ENCODE measurements at regions not wholly inside any gene's neighbourhood (a gene's known extent, or its start where the extent isn't known, plus 50 kb on each side); places are given as distances from the start of the nearest gene placed in this dataset.

DNA sequence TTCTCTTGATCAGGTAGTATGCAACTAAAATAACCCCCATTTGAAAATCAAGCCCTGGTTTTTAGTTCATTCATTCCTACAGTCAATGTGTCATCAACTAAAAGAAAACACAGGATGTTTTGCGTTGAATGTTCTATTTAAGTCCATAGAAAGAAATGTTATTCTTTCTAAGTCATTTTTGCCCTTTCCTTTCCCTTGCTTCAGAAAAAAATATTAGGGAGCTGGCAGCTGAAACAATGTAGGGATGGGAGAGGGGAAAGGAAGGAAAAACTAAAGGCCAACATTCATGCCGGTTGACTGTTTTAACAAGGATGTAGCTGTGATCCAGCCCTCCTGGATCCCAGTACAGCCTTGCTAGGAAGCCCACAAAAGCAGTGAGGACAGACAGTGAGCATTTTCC lies 155.1 kb downstream of the BTG1 start:
- DNase-seq: no peak
- H3K9me3 ChIP-seq: no peaks in the 10 kb centered on the region
- H3K27me3 ChIP-seq: no peaks in the 10 kb centered on the region
- H3K4me3 ChIP-seq (ENCODE audit: low read depth, low read length): no peak overlapping the region
- TF ChIP-seq, protein P1, sequence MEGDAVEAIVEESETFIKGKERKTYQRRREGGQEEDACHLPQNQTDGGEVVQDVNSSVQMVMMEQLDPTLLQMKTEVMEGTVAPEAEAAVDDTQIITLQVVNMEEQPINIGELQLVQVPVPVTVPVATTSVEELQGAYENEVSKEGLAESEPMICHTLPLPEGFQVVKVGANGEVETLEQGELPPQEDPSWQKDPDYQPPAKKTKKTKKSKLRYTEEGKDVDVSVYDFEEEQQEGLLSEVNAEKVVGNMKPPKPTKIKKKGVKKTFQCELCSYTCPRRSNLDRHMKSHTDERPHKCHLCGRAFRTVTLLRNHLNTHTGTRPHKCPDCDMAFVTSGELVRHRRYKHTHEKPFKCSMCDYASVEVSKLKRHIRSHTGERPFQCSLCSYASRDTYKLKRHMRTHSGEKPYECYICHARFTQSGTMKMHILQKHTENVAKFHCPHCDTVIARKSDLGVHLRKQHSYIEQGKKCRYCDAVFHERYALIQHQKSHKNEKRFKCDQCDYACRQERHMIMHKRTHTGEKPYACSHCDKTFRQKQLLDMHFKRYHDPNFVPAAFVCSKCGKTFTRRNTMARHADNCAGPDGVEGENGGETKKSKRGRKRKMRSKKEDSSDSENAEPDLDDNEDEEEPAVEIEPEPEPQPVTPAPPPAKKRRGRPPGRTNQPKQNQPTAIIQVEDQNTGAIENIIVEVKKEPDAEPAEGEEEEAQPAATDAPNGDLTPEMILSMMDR (IDR thresholded peaks at IDR 0.05; ENCODE audit: low read depth, low read length): no peak
- no peaks in the 10 kb centered on the region for H3K36me3 ChIP-seq
- H3K4me1 ChIP-seq: peaks cover 17% of the 10 kb centered on the region; the same call in 1 of the 2 replicates

DNA sequence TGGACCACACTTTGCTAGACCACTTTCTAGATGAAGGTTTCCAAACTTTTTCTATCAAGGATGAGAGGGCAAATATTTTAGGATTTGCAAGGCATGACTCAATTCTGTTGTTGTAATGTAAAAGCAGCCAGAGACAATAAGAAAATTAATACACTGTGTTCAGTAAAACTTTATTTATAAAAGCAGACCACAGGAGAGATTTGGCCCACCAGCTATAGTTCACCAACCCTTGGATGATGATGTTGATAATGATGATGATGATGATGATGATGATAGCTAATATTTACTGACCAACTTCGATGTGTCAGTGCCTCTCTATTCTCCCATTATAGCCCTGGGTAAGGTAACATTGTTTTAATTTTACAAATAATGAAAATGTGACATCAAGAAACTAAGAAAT lies 156.5 kb downstream of the BTG1 start:
- no peak overlapping the region for H3K4me3 ChIP-seq (ENCODE audit: low read depth, low read length)
- no peaks in the 10 kb centered on the region for H3K27me3 ChIP-seq
- no peaks in the 10 kb centered on the region for H3K9me3 ChIP-seq
- DNase-seq: no peak
- peaks cover 20% of the 10 kb centered on the region for H3K4me1 ChIP-seq
- H3K36me3 ChIP-seq: no peaks in the 10 kb centered on the region
- TF ChIP-seq, protein P1 (IDR thresholded peaks at IDR 0.05; ENCODE audit: low read depth, low read length): no peak

- no peak for DNase-seq
- no peak overlapping the region for H3K4me3 ChIP-seq (ENCODE audit: low read depth, low read length)
- no peaks in the 10 kb centered on the region for H3K36me3 ChIP-seq
- no peaks in the 10 kb centered on the region for H3K27me3 ChIP-seq
- peaks cover 11% of the 10 kb centered on the region for H3K4me1 ChIP-seq
- no peaks in the 10 kb centered on the region for H3K9me3 ChIP-seq
- TF ChIP-seq, protein P1 (IDR thresholded peaks at IDR 0.05; ENCODE audit: low read depth, low read length): no peak
Observed at GRCh38 chr12:91988086-91988923, 157.3 kb downstream of the BTG1 start.

- no peak for DNase-seq
- Histone ChIP-seq H3K9me3 (no peaks in the 10 kb centered on the region), H3K36me3 (no peaks in the 10 kb centered on the region), H3K4me1 (peaks cover 10% of the 10 kb centered on the region), H3K4me3 (ENCODE audit: low read depth, low read length) (no peak overlapping the region), H3K27me3 (peaks cover 4% of the 10 kb centered on the region; the same call in 1 of the 2 replicates)
- TF ChIP-seq, protein P1 (IDR thresholded peaks at IDR 0.05; ENCODE audit: low read depth, low read length): no peak
Observed at GRCh38 chr12:91986084-91986483, 159.6 kb downstream of the BTG1 start.

GRCh38 chr12:91985002-91985787 lies 160.5 kb downstream of the BTG1 start:
- H3K4me3 ChIP-seq (ENCODE audit: low read depth, low read length): peak overlapping the region; percentile 13; the same call in 1 of the 2 replicates
- TF ChIP-seq, protein P1 (IDR thresholded peaks at IDR 0.05; ENCODE audit: low read depth, low read length): no peak
- no peaks in the 10 kb centered on the region for H3K9me3 ChIP-seq
- DNase-seq: no peak
- no peaks in the 10 kb centered on the region for H3K36me3 ChIP-seq
- peaks cover 4% of the 10 kb centered on the region; the same call in 1 of the 2 replicates for H3K27me3 ChIP-seq
- H3K4me1 ChIP-seq: peaks cover 10% of the 10 kb centered on the region

All from BE2C (cell line).